Stomach (tissue), 8 donors: ENCODE measurements at regions not wholly inside any gene's neighbourhood (a gene's known extent, or its start where the extent isn't known, plus 50 kb on each side); places are given as distances from the start of the nearest gene placed in this dataset.
"Not testable (repeated sequence)": the region's sequence is repeated elsewhere in the genome, so short reads cannot be mapped to it uniquely, and the experiment has no call there.

Source experiments
- DNase-seq, 2 donors: peaks; one replicate each; pipeline versions ENCODE4 v3.0.0 to v3.0.0-alpha.2; 2013 to 2019
- H3K27ac ChIP-seq, 5 donors: fragments of 200-600 bp in 4 of 5; sonication (generic) in 4 of 5; one replicate each; pipeline ENCODE4 v1.5.1; 2013 to 2019; ENCODE audit warnings: mild to moderate bottlenecking in 1 of 5, moderate library complexity in 1 of 5
- H3K27me3 ChIP-seq, 3 donors: fragments of 200-600 bp; sonication (generic); one replicate each; pipeline ENCODE4 v1.5.1; 2017 to 2019; ENCODE audit warnings: mixed run types in 1 of 3
- H3K36me3 ChIP-seq, 4 donors: fragments of 200-600 bp; sonication (generic); 1 replicate in 3 of 4; 2 replicates in 1 of 4; pipeline ENCODE4 v1.5.1; 2016 to 2019
- H3K4me1 ChIP-seq, 4 donors: fragments of 200-600 bp; sonication (generic); one replicate each; pipeline ENCODE4 v1.5.1; 2016 to 2019
- H3K4me3 ChIP-seq, 4 donors: fragments of 200-600 bp; sonication (generic) in 3 of 4; one replicate each; pipeline ENCODE4 v1.5.1; 2016 to 2019; ENCODE audit warnings: mild to moderate bottlenecking in 1 of 4
- H3K9me3 ChIP-seq, 4 donors: fragments of 200-600 bp; sonication (generic); one replicate each; pipeline ENCODE4 v1.5.1; 2016 to 2019
- CTCF ChIP-seq, 7 experiments: fragments of 450-650 bp in 4 of 7; fragments of 200-600 bp in 3 of 7; sonication (generic) in 3 of 7; IDR thresholded peaks; one replicate each; pipeline ENCODE4 v1.5.1; 2016 to 2019; ENCODE audit warnings: antibody characterized with exemption in 7 of 7, control low read depth in 2 of 7, mild to moderate bottlenecking in 1 of 7
- EP300 ChIP-seq: sonication (generic); formaldehyde crosslinking; IDR thresholded peaks from one replicate; pipeline ENCODE4 v1.6.1; 2017; ENCODE audit warnings: antibody characterized with exemption
- POLR2A ChIP-seq, 4 donors: fragments of 450-650 bp; IDR thresholded peaks; one replicate each; pipeline ENCODE4 v1.6.1; 2016; ENCODE audit warnings: antibody characterized with exemption in 4 of 4, control low read depth in 2 of 4, mild to moderate bottlenecking in 1 of 4, moderate library complexity in 1 of 4
- POLR2AphosphoS5 ChIP-seq, 3 donors: sonication (generic); formaldehyde crosslinking; IDR thresholded peaks; one replicate each; pipeline ENCODE4 v1.6.1; 2016; ENCODE audit warnings: antibody characterized with exemption in 3 of 3
- WGBS, 5 donors: extraction: QIAGEN DNeasy Blood & Tissue Kit in 3 of 5; methylation state at CpG; one replicate each; pipeline versions ENCODE4 v1.1.5 to v1.1.7; 2013 to 2018; 5-methylcytosine and 5-hydroxymethylcytosine counted together
- intact Hi-C: fragments of 100-400 bp; cut with DNase I; formaldehyde crosslinking; loops from one replicate; pipeline ENCODE4 v1.15.1; 2023; ENCODE audit warnings: low total_unique reads
- donor health status: healthy with polysubstance abuse.
- donor health status: Bipolar disorder and iron deficiency.
- donor health status: healthy.

DNA sequence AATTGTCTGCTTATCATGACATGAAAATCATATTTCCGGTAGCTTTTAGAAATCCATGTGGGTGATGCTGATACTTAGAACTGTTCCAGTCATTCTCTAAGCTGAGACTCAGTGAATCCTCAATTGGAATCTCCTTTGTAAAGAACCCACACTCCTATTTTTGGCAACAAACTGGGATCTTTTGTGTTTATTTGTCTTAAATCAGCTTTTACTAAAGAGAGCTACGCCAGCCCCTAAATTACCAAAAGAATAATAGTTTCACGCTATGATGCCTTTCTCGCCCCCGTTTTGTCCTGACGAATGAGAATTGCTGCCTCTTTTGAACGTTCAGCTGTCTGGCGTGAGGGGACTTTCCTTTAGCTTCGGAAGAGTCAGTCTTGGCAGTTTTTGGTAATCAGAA is 195.9 kb downstream of the SHOX start:
- intact Hi-C loops: no loop called here
- no peak for DNase-seq
- Histone ChIP-seq H3K4me1 (no peaks in the 10 kb centered on the region), H3K27me3 (no peaks in the 10 kb centered on the region), H3K27ac (no peak overlapping the region), H3K4me3 (no peak overlapping the region), H3K9me3 (peaks cover 0 to 25% (median 8%) of the 10 kb centered on the region in 4 donors), H3K36me3 (no peaks in the 10 kb centered on the region)
- TF ChIP-seq EP300: no peak
- no peak for TF ChIP-seq POLR2A (IDR thresholded peaks at IDR 0.05)
- TF ChIP-seq POLR2AphosphoS5 (IDR thresholded peaks at IDR 0.05): no peak
- no peak for TF ChIP-seq CTCF (IDR thresholded peaks at IDR 0.05)
- WGBS, 5 donors: 41 to 59% (median 54%) methylated on average over 9 of the region's 9 CpGs

- WGBS, 5 donors: 66 to 77% (median 71%) methylated on average over 11 of the region's 11 CpGs
- Histone ChIP-seq H3K27me3 (no peaks in the 10 kb centered on the region), H3K4me1 (no peaks in the 10 kb centered on the region), H3K9me3 (peaks cover 0 to 21% (median 9%) of the 10 kb centered on the region in 4 donors), H3K4me3 (no peak overlapping the region), H3K36me3 (no peaks in the 10 kb centered on the region), H3K27ac (no peak overlapping the region)
- intact Hi-C loops: no loop called here
- TF ChIP-seq POLR2A (IDR thresholded peaks at IDR 0.05) (no peak), EP300 (no peak), CTCF (IDR thresholded peaks at IDR 0.05) (no peak), POLR2AphosphoS5 (IDR thresholded peaks at IDR 0.05) (no peak)
- DNase-seq: peak in 1 of 2 donors; percentile 10
Measured at GRCh38 chrX:825991-826390, 195.4 kb downstream of the SHOX start.

DNA sequence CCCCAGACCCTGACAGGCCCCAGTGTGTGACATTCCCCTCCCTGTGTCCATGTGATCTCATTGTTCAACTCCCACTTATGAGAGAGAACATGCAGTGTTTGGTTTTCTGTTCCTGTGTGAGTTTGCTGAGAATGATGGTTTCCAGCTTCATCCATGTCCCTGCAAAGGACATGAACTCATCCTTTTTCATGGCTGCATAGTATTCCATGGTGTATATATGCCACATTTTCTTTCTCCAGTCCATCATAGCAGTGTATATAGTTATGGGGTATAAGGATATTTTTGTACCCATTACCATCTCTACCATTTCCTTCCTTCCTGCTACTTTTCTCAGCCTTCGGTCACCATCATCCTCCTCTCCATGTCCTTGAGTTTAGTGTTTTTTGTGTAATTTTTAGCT is 192.5 kb downstream of the SHOX start:
- intact Hi-C loops: not testable (repeated sequence)
- H3K9me3 ChIP-seq: peaks cover 0 to 26% (median 17%) of the 10 kb centered on the region in 4 donors
- WGBS, 5 donors: 92 to 100% (median 97%) methylated on average over 1 of the region's 1 CpG

DNA sequence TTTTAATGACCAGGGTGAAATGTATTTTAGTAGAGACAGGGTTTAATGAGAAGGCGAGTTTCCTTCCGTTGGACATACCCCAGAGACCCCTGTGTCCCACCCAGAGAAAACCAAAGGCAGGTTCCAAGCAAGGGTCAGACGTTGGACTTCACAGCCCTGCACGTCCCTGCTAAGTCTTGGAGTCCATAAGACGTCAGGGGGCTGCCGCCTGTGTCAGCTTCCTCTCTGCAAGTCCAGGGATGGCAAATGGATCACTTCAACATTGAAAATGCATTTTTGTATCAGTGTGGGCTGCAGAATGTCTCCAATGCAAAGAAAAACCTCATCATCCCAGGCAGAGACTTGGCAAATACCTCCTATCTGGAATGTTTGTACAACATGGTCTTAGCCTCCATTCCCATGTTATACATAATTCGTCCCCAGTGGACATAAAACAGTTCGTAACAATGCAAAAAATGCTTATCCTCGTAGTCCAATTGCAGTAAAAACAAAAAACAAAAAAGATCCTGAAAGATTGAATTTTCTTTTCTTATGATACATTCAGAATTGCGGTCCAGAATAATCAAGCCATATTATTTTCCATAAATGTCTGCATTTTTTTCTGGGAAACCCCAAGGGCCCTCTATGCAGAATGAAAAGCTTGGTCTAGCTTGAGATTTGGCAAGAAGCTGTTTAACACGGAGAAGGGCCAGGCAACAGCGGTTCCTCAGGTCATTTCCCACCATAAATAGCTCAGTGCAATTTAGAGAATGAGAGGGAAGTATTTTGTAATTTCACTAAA is 190.9 kb downstream of the SHOX start:
- Histone ChIP-seq H3K27ac (no peak overlapping the region), H3K27me3 (no peaks in the 10 kb centered on the region), H3K36me3 (no peaks in the 10 kb centered on the region), H3K4me1 (no peaks in the 10 kb centered on the region), H3K4me3 (no peak overlapping the region), H3K9me3 (peaks cover 0 to 40% (median 24%) of the 10 kb centered on the region in 4 donors)
- WGBS, 5 donors: 66 to 80% (median 74%) methylated on average over 12 of the region's 12 CpGs
- TF ChIP-seq POLR2AphosphoS5 (IDR thresholded peaks at IDR 0.05) (no peak), POLR2A (IDR thresholded peaks at IDR 0.05) (no peak), CTCF (IDR thresholded peaks at IDR 0.05) (no peak), EP300 (no peak)
- intact Hi-C loops: no loop called here
- no peak for DNase-seq

More for the DNA sequence above, 192.5 kb downstream of the SHOX start:
- not testable (repeated sequence) for H3K27ac ChIP-seq, H3K4me1 ChIP-seq, H3K27me3 ChIP-seq, H3K36me3 ChIP-seq, H3K4me3 ChIP-seq, DNase-seq

GRCh38 chrX:819684-820083 is 189.1 kb downstream of the SHOX start:
- DNase-seq: no peak
- intact Hi-C loops: no loop called here
- H3K27me3 ChIP-seq: no peaks in the 10 kb centered on the region
- no peaks in the 10 kb centered on the region for H3K4me1 ChIP-seq
- peaks cover 0 to 54% (median 40%) of the 10 kb centered on the region in 4 donors for H3K9me3 ChIP-seq
- H3K27ac ChIP-seq: no peak overlapping the region
- TF ChIP-seq POLR2A (IDR thresholded peaks at IDR 0.05): no peak
- no peak for TF ChIP-seq CTCF (IDR thresholded peaks at IDR 0.05)
- TF ChIP-seq POLR2AphosphoS5 (IDR thresholded peaks at IDR 0.05): no peak
- H3K36me3 ChIP-seq: no peaks in the 10 kb centered on the region
- no peak overlapping the region for H3K4me3 ChIP-seq
- WGBS, 5 donors: 89 to 97% (median 90%) methylated on average over 15 of the region's 15 CpGs
